ENCODE measurements at regions not wholly inside any gene's neighbourhood (a gene's known extent, or its start where the extent isn't known, plus 50 kb on each side); places are given as distances from the start of the nearest gene placed in this dataset.

GRCh38 chr12:127411166-127411915, 855.6 kb upstream of the TMEM132C start:
- TF ChIP-seq CTCF (conservative IDR thresholded peaks at IDR 0.05; ENCODE audit: low read length) (no peak), EZH2phosphoT487 (IDR thresholded peaks at IDR 0.05; ENCODE audit: borderline replicate concordance, low read depth, low read length) (no peak)
